Esophagus muscularis mucosa (tissue), 3 donors: ENCODE measurements at regions not wholly inside any gene's neighbourhood (a gene's known extent, or its start where the extent isn't known, plus 50 kb on each side); places are given as distances from the start of the nearest gene placed in this dataset.

Experiments
- POLR2A ChIP-seq: fragments of 450-650 bp; IDR thresholded peaks from one replicate; pipeline ENCODE4 v1.6.1; 2017; ENCODE audit warnings: antibody characterized with exemption, moderate library complexity, mild to moderate bottlenecking, low read depth
- TF ChIP-seq, protein P1 (sequence below), 3 experiments: fragments of 200-600 bp in 2 of 3; fragments of 450-650 bp in 1 of 3; sonication (generic) in 2 of 3; IDR thresholded peaks; one replicate each; pipeline ENCODE4 v1.5.1; 2017 to 2019; ENCODE audit warnings: antibody characterized with exemption in 3 of 3, mild to moderate bottlenecking in 2 of 3, moderate library complexity in 1 of 3

DNA sequence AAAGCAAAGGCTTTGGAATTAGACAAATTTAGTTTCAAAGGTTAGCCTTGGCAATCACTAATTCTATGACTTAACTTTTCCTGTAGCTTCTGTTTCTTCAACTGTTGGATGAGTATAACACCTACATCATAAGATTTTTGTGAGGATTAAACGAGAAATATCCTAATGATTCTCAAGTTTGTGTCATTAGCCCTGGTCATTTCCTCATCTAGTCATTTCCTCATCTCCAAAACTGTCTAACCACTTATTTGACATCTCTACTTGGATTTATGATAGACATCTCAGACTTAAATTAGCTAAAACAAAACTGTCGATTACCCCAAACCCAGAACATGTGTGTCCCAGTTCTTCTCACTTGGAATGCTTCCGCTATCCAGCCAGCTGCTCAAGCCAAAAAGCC is 80.2 kb upstream of the CHODL start:
- TF ChIP-seq, protein P1, sequence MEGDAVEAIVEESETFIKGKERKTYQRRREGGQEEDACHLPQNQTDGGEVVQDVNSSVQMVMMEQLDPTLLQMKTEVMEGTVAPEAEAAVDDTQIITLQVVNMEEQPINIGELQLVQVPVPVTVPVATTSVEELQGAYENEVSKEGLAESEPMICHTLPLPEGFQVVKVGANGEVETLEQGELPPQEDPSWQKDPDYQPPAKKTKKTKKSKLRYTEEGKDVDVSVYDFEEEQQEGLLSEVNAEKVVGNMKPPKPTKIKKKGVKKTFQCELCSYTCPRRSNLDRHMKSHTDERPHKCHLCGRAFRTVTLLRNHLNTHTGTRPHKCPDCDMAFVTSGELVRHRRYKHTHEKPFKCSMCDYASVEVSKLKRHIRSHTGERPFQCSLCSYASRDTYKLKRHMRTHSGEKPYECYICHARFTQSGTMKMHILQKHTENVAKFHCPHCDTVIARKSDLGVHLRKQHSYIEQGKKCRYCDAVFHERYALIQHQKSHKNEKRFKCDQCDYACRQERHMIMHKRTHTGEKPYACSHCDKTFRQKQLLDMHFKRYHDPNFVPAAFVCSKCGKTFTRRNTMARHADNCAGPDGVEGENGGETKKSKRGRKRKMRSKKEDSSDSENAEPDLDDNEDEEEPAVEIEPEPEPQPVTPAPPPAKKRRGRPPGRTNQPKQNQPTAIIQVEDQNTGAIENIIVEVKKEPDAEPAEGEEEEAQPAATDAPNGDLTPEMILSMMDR (IDR thresholded peaks at IDR 0.05) = no peak
- TF ChIP-seq POLR2A = no peak
